HG03378 (cell line): ENCODE measurements at regions not wholly inside any gene's neighbourhood (a gene's known extent, or its start where the extent isn't known, plus 50 kb on each side); places are given as distances from the start of the nearest gene placed in this dataset.
"Not testable (repeated sequence)": the region's sequence is repeated elsewhere in the genome, so short reads cannot be mapped to it uniquely, and the experiment has no call there.

Source experiments
- ATAC-seq: cut with Tn5 transposase; IDR thresholded peaks from one replicate; pipeline ENCODE4 v1.9.1; 2021; ENCODE audit warnings: mild to moderate bottlenecking, moderate library complexity; ENCODE audit not compliant: unreplicated experiment

DNA sequence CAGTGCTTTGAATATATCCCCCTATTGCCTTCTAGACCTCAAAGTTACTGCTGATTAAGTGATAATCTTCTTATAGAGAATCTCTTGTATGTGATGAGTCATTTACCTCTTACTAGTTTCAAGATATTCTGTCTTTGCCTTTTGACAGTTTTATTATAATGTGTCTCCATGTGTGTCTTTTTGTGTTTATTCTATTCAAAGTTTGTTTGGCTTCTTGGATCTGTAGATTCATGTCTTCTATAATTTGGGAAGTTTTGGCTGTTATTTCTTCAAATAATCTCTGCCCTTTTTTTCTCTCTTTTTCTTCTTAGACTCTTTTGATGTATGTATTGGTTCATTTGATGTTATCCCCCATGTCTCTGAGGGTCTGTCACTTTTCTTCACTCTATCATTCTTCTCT lies 915.7 kb upstream of the GRIA3 start:
- no peak for ATAC-seq

DNA sequence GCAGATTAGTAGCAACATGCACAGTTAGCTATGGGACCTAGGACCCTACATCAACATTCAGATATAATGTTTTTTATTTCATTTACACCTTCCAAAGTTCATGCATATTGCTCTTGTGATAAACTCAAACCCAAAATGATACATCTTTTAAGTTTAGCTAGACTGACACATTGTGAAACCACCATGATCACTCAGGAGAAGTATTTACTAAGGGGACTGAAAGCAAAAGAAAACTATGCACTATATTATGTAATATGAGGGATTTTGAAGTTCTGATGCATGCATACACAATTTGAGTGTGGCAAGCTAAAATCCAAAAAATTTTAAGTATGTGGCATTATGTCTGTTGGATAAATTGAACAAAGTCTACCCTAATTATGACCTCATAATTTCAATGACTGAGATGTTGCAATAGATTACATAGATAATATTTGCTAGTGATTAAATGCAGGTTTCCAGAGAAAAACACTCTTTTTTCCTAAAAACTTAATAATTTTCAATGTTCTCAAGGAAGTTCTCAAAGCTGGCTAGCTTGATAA lies 914.8 kb upstream of the GRIA3 start:
- ATAC-seq: no peak

DNA sequence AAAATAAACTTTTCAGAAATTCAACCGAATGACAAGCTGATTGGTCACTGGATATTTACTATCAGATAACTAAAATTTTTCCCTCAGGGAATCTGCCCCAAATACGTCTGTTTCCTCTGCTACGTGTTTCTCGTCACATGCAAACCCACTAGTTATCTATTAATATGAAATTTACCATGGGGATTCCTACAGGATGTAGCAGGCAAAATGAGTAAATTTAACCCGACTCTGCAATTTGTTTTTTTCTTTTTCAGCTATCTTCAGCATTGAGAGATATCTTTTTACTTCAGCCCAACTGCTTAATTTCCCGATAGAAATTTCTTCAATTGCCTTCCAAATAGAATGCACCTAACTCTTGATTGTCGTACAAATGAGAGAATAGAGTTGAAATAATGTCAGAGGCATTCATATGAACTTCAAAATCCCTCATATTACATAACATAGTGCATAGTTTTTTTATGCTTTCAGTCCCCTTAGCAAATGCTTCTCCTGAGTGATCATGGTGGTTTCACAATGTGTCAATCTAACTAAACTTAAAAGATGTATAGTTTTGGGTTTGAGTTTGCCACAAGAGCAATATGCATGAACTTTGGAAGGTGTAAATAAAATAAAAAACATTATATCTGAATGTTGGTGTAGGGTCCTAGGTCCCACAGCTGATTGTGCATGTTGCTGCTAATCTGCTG lies 913.1 kb upstream of the GRIA3 start:
- ATAC-seq: no peak

DNA sequence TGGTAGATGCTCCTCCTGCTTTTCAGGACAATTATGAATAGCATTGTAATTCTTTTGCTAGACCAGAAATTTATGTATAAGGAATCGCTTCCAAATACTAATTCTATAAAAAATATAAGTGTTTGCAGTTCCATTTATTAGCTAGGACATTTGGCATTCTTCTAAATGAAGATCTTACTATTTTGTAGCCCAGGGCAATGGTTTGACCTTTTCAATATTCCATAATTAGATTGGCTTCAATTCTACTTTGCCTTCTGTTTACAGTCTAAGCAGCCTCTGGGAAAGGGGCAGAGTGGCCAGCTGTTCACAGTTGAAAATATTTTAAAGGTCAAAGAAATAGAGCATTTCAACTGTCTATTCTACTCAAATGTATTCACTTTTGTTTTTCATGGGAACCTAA lies 912.1 kb upstream of the GRIA3 start:
- ATAC-seq: no peak

DNA sequence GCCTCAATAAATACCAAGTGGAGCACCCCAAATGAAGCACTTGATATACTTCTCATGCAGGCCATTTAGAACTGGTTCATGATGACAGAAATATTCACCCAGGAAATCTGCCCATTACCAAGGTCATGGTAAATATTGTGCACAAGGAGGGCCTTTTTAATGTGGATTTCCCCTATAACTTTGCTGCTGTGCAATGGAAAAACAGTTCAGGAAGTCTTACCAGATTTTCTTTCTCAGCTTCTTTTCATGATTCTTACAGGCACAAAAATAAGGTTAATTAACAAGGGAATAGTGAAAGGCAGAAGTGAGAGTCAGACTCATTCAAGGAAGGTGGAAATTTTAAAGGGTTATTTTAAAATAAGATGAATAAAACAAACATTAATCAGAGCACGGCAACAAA lies 904.3 kb upstream of the GRIA3 start:
- ATAC-seq: no peak

DNA sequence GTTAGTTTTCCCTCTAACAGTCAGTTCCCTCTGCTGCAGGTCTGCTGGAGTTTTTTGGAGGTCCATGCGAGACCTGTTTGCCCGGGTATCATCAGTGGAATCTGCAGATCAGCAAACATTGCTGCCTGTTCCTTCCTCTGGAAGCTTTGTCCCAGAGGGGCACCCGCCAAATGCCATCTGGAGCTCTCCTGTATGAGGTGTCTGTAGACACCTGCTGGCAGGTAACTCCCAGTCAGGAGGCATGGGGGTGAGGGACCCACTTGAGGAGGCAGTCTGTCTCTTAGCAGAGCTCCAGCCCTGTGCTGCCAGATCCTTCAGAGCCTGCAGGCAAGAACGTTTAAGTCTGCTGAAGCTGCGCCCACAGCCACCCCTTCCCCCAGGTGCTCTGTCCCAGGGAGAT lies 884.3 kb upstream of the GRIA3 start:
- ATAC-seq: not testable (repeated sequence)

DNA sequence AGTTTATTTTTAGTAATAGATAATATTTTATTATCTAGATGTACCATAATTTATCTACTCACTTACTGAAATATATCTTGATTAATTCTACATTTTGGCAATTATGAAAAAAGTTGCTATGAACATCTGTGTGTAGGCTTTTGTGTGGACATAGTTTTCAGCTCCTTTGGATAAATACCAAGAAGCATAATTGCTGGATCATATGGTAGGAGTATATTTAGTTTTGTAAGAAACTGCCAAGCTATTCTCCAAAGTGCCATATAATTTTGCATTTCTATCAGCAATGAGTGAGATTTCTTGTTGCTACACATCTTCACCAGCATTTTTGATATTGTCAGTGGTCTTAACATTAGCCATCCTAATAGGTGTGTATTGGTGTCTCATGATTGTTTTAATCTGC lies 882.6 kb upstream of the GRIA3 start:
- no peak for ATAC-seq

DNA sequence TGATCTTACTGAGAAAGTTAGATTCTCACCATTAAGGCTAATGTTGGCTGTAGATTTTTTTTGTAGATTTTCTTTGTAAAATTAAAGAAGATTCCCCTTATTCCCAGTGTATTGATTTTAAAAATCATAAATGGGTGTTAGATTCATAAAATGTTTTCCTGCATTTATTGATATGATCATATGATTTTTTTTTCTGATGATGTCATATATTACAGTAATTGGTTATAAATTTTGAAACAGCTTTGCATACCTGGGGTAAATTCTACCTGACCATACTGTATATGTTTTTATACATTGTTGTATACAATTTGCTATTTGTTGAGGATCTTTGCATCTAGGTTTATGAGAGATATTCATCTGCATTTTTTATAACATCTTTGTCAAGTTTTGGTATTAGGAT lies 880.3 kb upstream of the GRIA3 start:
- ATAC-seq: no peak

DNA sequence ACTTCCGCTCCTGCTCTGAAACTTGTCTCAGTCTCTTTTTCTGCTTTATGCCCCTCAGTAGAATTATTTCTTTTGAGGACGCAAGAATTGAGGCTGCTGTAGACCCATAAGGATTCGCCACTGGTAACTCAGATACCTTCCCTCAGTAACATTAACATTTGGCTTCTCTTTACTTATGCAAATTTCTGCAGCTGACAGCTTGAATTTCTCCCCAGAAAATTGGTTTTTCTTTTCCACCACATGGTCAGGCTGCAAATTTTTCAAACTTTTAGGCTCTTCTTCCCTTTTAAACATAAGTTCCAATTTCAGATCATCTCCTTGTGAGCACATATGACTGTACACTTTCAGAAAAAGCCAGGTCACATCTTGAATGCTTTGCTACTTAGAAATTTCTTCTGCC lies 839.3 kb upstream of the GRIA3 start:
- no peak for ATAC-seq

DNA sequence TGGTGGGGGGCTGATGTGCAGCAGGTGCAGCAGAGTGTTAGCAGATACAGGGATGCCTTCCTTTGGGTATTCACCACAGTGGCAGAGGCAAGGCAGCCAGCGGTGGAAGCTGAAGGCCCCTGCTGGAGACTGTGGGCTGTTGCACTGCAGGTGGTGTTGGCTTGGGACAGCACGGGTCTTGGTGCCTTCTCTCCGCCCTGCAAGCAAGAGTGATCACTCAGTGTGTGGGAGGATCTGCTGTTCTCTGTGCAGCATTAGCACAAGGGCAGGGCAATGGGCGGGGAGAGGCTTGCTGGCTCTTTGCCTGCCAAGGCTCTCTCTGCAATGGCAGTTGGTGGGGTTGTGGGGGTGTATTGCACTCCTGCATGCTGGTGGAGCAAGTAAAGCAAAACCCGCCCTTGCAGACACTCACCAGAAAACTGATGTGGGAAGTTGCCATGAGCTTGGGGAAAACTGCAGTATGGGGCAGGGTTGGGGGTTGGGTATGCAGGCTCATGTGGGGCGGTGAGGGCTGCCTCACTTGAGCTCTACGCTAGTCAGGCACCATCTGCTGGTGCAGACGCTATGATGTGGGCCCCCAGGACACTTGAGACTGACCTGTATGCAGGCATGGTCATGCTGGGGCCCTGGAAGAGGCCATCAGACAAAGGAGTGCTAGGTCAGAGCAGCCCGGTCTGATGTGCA lies 820.8 kb upstream of the GRIA3 start:
- ATAC-seq: no peak

DNA sequence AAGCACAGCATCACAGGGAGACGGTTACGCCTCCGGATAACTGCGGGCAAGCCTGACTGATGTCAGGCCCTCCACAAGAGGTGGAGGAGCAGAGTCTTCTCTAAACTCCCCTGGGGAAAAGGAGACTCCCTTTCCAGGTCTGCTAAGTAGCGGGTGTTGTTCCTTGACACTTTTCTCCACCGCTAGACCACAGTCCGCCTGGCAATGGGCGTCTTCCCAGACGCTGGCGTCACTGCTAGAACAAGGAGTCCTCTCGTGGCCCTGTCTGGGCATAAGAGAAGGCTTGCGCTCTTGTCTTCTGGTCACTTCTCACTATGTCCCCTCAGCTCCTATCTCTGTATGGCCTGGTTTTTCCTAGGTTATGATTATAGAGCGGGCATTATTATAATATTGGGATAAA lies 808.5 kb upstream of the GRIA3 start:
- not testable (repeated sequence) for ATAC-seq

DNA sequence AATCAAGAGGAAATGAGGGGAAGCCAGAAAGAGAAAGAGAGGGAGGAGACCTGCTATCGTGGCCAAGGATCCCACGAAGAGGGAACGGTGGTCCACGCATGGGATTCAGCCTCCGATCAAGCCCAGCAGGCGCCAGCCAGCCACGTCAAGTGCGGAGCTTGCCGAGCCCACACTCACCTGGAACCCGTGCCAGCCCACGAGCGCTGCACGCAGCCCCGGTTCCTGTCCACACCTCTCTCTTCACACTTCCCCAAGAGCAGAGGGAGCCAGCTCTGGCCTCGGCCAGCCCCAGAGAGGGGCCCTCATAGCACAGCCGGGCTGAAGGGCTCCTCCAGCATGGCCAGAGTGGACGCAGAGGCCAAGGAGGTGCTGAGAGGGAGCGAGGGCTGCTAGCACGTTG lies 795.1 kb upstream of the GRIA3 start:
- no peak for ATAC-seq

DNA sequence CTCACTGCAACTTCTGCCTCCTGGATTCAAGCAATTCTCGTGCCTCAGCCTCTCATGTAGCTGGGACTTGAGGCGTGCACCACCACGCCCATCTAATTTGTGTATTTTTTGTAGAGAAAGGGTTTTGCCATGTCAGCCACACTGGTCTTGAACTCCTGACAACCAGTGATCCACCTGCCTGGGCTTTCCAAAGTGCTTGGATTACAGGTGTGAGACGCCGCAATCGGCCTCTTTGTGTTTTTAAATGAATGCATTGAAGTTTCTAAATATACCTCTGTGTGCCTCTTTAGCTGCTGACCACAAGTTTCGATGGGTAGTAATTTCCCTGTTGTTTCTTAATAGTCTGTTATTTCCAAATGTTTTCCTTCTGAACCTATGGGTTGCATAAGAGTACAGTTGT lies 765.3 kb upstream of the GRIA3 start:
- ATAC-seq: no peak

DNA sequence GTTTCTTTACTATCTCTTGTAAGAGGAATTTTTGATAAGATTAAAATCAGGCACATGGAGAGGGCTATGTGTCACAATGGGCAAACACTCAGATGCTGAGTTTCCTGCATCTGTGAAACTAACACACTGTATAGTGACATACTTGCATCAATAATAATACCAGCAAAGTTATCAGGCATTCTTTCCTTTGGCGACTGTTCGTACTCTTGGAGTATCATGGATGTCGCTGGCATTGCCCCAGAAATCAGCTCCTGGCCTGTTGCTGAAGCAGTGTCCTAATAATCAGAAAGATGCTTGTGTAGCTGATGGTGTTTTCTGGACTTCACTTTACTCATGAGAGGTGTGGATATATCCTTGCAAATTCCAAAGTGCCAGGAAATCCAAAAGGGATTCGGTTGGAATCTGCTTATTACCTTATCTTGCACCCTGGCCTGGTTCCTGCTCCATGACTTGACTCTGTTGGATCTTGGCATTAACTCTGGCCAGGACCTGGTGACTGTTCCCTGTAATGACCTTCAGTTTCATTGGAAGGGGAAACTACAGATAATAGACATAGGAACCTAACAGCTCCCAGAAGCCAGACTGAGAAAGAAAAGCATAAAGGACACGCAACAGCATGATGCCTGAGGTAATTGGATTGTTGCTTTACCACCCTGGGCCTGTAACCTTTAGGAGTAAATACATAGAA lies 762.5 kb upstream of the GRIA3 start:
- ATAC-seq: no peak

DNA sequence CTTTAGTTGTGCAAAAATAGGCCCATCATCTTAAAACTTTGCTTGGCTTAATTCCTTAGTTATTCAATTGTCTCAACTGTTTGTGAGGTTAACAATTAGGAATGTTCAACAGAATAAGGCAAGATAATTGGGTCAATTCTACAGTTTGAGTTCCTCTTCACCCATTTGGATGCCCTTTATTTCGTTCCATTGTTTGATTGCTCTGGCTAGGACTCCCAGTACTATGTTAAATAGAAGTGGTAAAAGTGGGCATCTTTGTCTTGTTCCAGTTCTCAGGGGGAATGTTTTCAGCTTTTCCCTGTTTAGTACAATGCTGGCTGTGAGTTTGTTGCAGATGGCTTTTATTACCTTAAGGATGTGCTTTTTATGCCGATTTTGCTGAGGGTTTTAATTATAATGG lies 761.5 kb upstream of the GRIA3 start:
- ATAC-seq: no peak

DNA sequence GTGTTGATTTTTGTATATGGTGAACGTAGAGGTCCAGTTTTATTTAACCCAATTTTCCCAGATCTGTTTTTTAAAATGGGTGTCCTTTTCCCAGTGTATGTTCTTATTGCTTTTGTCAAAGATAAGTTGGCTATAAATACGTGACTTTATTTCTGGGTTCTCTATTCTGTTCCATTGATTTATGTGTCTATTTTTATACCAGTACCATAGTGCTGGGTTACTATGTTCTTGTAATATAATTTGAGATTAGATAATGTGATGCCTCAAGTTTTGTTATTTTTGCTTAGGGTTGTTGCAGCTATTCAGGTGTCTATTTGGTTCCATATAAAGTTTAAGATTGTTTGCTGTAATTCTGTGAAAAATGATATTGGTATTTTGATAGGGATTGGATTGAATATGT lies 749.1 kb upstream of the GRIA3 start:
- ATAC-seq: no peak

DNA sequence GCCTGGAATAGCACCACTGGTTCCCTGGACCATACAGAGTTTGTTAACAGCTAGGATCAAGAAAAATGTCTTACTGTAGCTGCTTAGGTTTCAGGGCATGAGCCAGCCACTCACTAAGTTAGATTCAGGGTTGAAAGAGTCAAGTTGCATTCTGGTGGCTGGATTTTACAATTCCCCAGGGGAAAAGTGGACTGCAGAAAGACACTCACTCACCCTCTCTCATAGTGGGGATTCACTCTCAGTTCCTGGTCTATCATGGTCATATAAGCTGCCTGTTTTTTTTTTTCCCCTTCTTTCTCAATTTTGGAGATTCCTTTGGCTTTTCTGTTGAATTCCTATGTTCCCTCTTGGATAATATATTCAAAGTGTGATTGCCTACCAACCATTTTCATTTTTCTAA lies 744.2 kb upstream of the GRIA3 start:
- no peak for ATAC-seq

DNA sequence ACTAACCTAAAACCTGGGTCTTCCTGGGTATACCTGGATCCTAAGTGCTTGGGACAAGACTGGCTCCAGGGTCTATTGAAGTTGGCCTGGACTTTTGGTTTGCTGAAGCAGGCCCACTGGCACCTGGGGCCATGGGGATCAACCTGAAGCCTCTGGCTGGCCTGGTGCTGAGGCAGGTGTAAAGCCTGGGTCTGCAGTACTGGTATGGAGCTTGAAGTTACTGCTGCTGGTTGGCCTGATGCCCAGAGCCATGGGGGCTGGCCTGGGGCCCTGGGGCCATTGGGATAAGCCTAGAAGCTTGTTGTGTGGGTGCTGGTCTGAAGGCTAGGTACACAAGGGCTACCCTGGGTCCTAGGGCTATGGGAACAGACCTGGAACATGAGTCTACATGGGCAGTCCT lies 743.2 kb upstream of the GRIA3 start:
- no peak for ATAC-seq

DNA sequence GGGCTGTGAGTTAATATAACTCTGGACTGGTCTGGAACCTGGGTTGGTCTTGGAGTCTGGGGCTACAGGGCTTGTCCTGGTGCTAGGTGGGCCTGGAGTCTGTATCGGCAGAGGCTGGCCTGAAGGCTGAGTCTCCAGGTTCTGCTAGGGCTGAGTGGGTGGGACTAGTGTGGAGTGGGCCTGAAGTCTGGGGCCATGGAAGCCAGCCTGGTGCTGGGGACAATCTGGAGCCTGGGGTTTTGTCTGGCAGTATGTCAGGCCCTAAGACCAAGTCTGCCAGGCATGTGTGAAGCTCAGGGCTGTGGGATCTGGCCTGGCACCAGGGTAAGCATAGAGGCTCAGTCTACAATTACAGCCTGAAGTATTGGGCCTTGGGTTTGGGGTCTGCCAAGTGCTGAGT lies 742.6 kb upstream of the GRIA3 start:
- ATAC-seq: no peak

DNA sequence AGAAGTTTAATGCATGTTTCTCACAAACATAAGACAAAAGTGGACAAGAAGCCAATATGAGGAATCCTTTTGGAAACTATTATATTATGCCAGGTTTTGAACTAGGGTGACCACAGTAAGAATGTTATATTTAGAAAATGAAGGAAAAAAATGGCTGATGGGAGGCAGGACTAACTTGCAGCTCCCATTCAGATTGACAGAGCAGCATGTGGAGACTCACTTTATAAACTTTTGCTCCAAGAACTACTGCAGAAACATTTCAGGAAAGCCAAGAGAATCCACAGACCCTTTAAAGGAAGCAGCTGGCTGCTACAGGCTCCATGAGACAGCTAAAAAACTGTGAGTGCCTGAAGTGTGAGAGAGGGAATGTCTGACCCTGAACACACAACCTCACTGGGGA lies 738.6 kb upstream of the GRIA3 start:
- ATAC-seq: no peak

DNA sequence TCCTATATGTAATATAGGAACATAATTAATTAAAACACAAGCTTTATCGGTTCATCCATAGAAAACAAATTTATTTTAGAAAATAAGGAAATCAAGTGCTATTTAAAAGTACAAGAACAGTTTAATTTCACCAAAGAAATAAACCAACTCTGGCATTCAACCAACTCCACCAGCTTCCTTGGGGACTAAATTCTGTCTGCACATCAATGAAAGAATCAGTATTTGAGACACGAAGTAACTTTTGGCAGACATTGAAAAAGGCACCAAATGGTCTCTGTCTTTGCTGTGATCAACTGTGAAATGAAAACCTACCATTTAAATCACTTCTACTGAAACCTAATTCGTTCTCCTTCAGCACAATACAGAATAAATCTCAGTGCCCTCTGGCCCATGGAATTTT lies 719.7 kb upstream of the GRIA3 start:
- no peak for ATAC-seq

DNA sequence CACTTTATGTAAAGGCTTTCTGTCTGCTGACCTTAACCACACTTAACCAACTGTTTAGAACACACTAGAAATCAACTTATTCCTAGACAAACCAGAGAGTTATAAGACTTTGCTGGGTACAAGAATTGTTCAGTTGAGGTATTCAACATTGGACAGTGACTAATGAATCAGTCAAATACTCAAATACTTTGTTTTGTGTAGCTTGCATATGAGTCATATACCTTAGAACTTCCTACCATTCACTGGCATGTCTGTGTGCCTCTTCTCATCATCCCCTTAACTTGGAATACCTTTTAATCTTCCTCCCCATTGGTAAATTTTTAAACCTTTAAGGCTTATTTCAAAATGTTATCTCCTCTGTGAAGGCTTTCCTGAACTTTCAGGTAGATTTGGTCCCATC lies 708.8 kb upstream of the GRIA3 start:
- no peak for ATAC-seq
